ENCODE measurements at regions not wholly inside any gene's neighbourhood (a gene's known extent, or its start where the extent isn't known, plus 50 kb on each side); places are given as distances from the start of the nearest gene placed in this dataset.

DNA sequence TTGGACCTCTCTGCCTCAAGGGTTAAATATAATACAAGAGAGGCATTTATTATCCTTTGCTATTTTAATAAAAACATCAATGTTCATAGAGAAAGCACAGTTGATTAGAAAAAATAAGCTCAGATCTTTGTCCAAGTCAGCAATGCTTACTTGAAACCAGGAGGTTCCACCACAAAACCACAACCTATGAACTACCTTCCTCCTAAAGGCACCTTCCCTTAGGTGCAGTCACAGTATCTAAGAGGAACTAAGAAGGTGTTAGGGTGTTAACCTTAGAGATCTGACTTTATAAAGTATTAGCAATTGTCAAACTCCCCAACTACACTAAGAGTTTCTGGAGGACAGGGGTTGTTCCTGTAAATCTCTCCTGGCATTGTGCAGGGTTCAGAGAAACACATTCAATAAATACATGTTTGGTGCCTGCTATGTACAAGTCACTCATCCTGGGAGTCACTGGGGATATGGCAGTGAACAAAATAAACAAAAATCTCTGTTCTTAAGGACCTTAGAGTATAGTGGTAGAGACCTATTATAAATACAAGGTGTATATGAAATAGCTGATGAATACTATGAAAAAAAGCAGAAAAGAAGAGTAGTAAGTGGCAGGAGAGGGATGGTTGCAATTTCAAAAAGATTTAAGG lies 208.6 kb downstream of the NFKBIZ start:
- Mint-ChIP-seq H3K4me1 (peaks cover 34% of the 10 kb centered on the region), H3K9me3 (ENCODE audit: insufficient read depth) (no peaks in the 10 kb centered on the region), H3K4me3 (peak overlapping the region; percentile 57), H3K27me3 (no peaks in the 10 kb centered on the region), H3K27ac (peak overlapping the region; percentile 43)
- Histone ChIP-seq H3K27me3 (replicated peaks in 1 of 4; ENCODE audit: control extremely low read depth in 1 of 4, control insufficient read depth in 3 of 4, insufficient read depth in 4 of 4, low read length in 3 of 4) (no peaks in the 10 kb centered on the region), H3K4me2 (replicated peaks; ENCODE audit: low read depth, low read length, poor library complexity, severe bottlenecking) (peak overlapping the region; percentile 57), H3K9me3 (ENCODE audit: control extremely low read depth in 1 of 3, control insufficient read depth in 2 of 3, insufficient read depth in 1 of 3, low read length in 2 of 3) (peaks cover 0 to 3% (median 0%) of the 10 kb centered on the region in 3 donors), H4K20me1 (ENCODE audit: control insufficient read depth, insufficient read depth, low read length, poor library complexity, severe bottlenecking) (no peaks in the 10 kb centered on the region), H3K4me1 (ENCODE audit: control insufficient read depth in 2 of 2, insufficient read depth in 2 of 2, low read length in 2 of 2) (peaks cover 38 to 39% of the 10 kb centered on the region in 2 donors), H3K4me3 (ENCODE audit: control extremely low read depth in 1 of 5, extremely low read depth in 1 of 5, insufficient read depth in 1 of 5, low read depth in 2 of 5, low read length in 4 of 5) (no peak overlapping the region), H2AFZ (ENCODE audit: insufficient read depth, low read depth, low read length, poor library complexity, severe bottlenecking) (no peak overlapping the region), H3K36me3 (replicated peaks in 1 of 2; ENCODE audit: control extremely low read depth in 1 of 2, control insufficient read depth in 1 of 2, extremely low read depth in 1 of 2, insufficient read depth in 2 of 2, low read length in 1 of 2) (no peaks in the 10 kb centered on the region), H3K79me2 (ENCODE audit: control insufficient read depth, insufficient read depth, low read length) (no peaks in the 10 kb centered on the region), H3K9ac (ENCODE audit: low read length) (no peak overlapping the region), H3K27ac (ENCODE audit: low read length in 2 of 2) (peak overlapping the region; percentile 9 to 39)
- DNase-seq = peak; percentile 80
- CTCF ChIA-PET = interaction anchor here (0.9 to 1.0 kb wide), 3 partner anchors 11 to 208 kb away, joined by 4 to 5 read pairs (median 4); partner anchors contain the start of gene NFKBIZ
- TF ChIP-seq EZH2 (IDR thresholded peaks at IDR 0.05; ENCODE audit: borderline replicate concordance, insufficient read depth, low read depth, low read length, poor library complexity, severe bottlenecking) = no peak
- POLR2A ChIA-PET = interaction anchor here (0.8 kb wide), 1 partner anchor 18 kb away, joined by 3 read pairs; no protein-coding TSS in a partner anchor
- peak; percentile 82 for ATAC-seq (ENCODE audit: low read depth)
- intact Hi-C loops (cut with micrococcal nuclease) = loop anchor here (5.0 kb wide), 3 partner anchors 41 to 206 kb away; no protein-coding TSS in a partner anchor

DNA sequence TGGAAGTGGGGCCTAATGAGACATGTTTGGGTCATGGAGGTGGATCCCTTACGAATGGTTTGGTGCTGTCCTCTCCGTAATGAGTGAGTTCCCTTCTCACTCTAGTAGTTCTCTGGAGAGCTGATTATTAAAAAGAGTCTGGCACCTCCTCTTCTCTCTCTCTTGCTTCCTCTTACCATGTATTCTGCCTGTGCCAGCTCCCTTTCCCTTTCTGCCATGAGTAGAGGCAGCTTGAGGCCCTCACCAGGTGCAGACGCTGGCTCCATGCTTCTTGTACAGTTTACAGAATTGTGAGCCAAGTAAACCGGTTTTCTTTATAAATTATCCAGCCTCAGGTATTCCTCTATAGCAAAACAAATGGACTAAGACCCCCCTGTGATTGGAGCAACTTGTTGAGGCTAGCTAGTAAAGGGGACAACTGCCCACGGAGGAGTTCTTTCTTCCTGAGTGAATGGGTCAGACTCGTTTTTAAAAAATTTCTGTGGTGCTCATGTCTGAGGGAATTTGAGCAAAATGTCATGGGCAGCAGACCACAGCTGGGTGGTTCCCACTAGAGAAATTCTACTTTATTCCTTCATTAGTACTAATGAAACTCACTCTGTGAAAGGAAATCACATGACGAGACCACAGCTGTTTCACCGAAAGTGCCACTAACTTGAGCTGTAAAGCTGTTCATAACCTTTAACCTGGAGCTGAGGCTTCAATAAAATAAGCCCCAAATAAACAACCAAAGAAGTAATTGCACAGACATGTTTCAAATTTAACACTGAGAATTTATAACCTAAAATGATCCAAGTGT lies 210.0 kb downstream of the NFKBIZ start:
- H4K20me1 ChIP-seq (ENCODE audit: control insufficient read depth, insufficient read depth, low read length, poor library complexity, severe bottlenecking) = no peaks in the 10 kb centered on the region
- peak overlapping the region; percentile 57 for H3K4me2 ChIP-seq (replicated peaks; ENCODE audit: low read depth, low read length, poor library complexity, severe bottlenecking)
- peak overlapping the region; percentile 76 for H3K4me3 Mint-ChIP-seq
- peaks cover 38 to 39% of the 10 kb centered on the region in 2 donors for H3K4me1 ChIP-seq (ENCODE audit: control insufficient read depth in 2 of 2, insufficient read depth in 2 of 2, low read length in 2 of 2)
- WGBS (ENCODE audit: insufficient coverage) = 0% methylated on average over 2 of the region's 8 CpGs
- ChIA-PET CTCF (interaction anchor here (1.2 to 1.7 kb wide), 4 partner anchors 166 to 245 kb away, joined by 4 to 12 read pairs (median 4); partner anchors contain the start of gene NFKBIZ), POLR2A (interaction anchor here (0.6 to 1.3 kb wide), 4 partner anchors 68 to 211 kb away, joined by 3 to 7 read pairs (median 4); partner anchors contain the start of gene NFKBIZ)
- no peaks in the 10 kb centered on the region for H3K36me3 ChIP-seq (replicated peaks in 1 of 2; ENCODE audit: control extremely low read depth in 1 of 2, control insufficient read depth in 1 of 2, extremely low read depth in 1 of 2, insufficient read depth in 2 of 2, low read length in 1 of 2)
- H3K79me2 ChIP-seq (ENCODE audit: control insufficient read depth, insufficient read depth, low read length) = no peaks in the 10 kb centered on the region
- H3K4me1 Mint-ChIP-seq = peaks cover 34% of the 10 kb centered on the region
- DNase-seq = peak; percentile 72
- intact Hi-C loops (cut with micrococcal nuclease) = loop anchor here (5.0 kb wide), 3 partner anchors 42 to 207 kb away; no protein-coding TSS in a partner anchor
- peak overlapping the region in 1 of 5 experiments; percentile 16 for H3K4me3 ChIP-seq (ENCODE audit: control extremely low read depth in 1 of 5, extremely low read depth in 1 of 5, insufficient read depth in 1 of 5, low read depth in 2 of 5, low read length in 4 of 5)
- peaks cover 0 to 3% (median 0%) of the 10 kb centered on the region in 3 donors for H3K9me3 ChIP-seq (ENCODE audit: control extremely low read depth in 1 of 3, control insufficient read depth in 2 of 3, insufficient read depth in 1 of 3, low read length in 2 of 3)
- peak overlapping the region; percentile 62 to 73 for H3K27ac ChIP-seq (ENCODE audit: low read length in 2 of 2)
- no peaks in the 10 kb centered on the region for H3K27me3 Mint-ChIP-seq
- H2AFZ ChIP-seq (ENCODE audit: insufficient read depth, low read depth, low read length, poor library complexity, severe bottlenecking) = no peak overlapping the region
- TF ChIP-seq, protein P1, sequence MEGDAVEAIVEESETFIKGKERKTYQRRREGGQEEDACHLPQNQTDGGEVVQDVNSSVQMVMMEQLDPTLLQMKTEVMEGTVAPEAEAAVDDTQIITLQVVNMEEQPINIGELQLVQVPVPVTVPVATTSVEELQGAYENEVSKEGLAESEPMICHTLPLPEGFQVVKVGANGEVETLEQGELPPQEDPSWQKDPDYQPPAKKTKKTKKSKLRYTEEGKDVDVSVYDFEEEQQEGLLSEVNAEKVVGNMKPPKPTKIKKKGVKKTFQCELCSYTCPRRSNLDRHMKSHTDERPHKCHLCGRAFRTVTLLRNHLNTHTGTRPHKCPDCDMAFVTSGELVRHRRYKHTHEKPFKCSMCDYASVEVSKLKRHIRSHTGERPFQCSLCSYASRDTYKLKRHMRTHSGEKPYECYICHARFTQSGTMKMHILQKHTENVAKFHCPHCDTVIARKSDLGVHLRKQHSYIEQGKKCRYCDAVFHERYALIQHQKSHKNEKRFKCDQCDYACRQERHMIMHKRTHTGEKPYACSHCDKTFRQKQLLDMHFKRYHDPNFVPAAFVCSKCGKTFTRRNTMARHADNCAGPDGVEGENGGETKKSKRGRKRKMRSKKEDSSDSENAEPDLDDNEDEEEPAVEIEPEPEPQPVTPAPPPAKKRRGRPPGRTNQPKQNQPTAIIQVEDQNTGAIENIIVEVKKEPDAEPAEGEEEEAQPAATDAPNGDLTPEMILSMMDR (IDR thresholded peaks at IDR 0.05) = no peak
- TF ChIP-seq EZH2 (IDR thresholded peaks at IDR 0.05; ENCODE audit: borderline replicate concordance, insufficient read depth, low read depth, low read length, poor library complexity, severe bottlenecking) = no peak
- no peaks in the 10 kb centered on the region for H3K9me3 Mint-ChIP-seq (ENCODE audit: insufficient read depth)
- ATAC-seq (ENCODE audit: low read depth) = peak; percentile 51
- peak overlapping the region; percentile 84 for H3K27ac Mint-ChIP-seq
- H3K27me3 ChIP-seq (replicated peaks in 1 of 4; ENCODE audit: control extremely low read depth in 1 of 4, control insufficient read depth in 3 of 4, insufficient read depth in 4 of 4, low read length in 3 of 4) = no peaks in the 10 kb centered on the region
- peak overlapping the region; percentile 7 for H3K9ac ChIP-seq (ENCODE audit: low read length)

Measured in B cell (primary cell).